ENCODE measurements at regions not wholly inside any gene's neighbourhood (a gene's known extent, or its start where the extent isn't known, plus 50 kb on each side); places are given as distances from the start of the nearest gene placed in this dataset.
"Not testable (repeated sequence)": the region's sequence is repeated elsewhere in the genome, so short reads cannot be mapped to it uniquely, and the experiment has no call there.

GRCh38 chr7:149951579-149951978, 77.8 kb downstream of the ATP6V0E2 start:
- H3K4me3 ChIP-seq (ENCODE audit: extremely low read depth in 1 of 4, insufficient read depth in 2 of 4, low read depth in 3 of 4, low read length in 4 of 4); H4K91ac ChIP-seq (replicated peaks; ENCODE audit: insufficient read length, low read length); H3K9me3 ChIP-seq (ENCODE audit: insufficient read depth in 2 of 2, low read depth in 1 of 2, low read length in 1 of 2); H2BK5ac ChIP-seq (ENCODE audit: low read depth, low read length); H3K36me3 ChIP-seq (ENCODE audit: control insufficient read depth in 2 of 4, insufficient read depth in 4 of 4, low read length in 3 of 4); H3K18ac ChIP-seq (ENCODE audit: extremely low read depth, low read length); H3K4me1 ChIP-seq (replicated peaks in 1 of 4; ENCODE audit: control insufficient read depth in 3 of 4, insufficient read depth in 4 of 4, low read length in 3 of 4); H2BK120ac ChIP-seq (replicated peaks; ENCODE audit: low read depth, low read length); H3K9ac ChIP-seq (replicated peaks in 1 of 4; ENCODE audit: extremely low read depth in 1 of 4, low read depth in 3 of 4, low read length in 3 of 4); H4K5ac ChIP-seq (ENCODE audit: insufficient read length, low read depth, low read length); H3K23ac ChIP-seq (ENCODE audit: insufficient read length); H2BK12ac ChIP-seq (ENCODE audit: low read depth, low read length); H3K4ac ChIP-seq (replicated peaks; ENCODE audit: insufficient read length, low read depth, low read length); H3K4me2 ChIP-seq (ENCODE audit: insufficient read depth in 1 of 2, low read depth in 2 of 2, low read length in 2 of 2); H3K79me1 ChIP-seq (ENCODE audit: low read depth, low read length); H2AK5ac ChIP-seq (ENCODE audit: low read depth, low read length); H3K79me2 ChIP-seq (ENCODE audit: control insufficient read depth in 1 of 2, insufficient read depth in 2 of 2, low read length in 2 of 2); H3K14ac ChIP-seq (ENCODE audit: insufficient read length); H3K27me3 ChIP-seq (replicated peaks in 1 of 4; ENCODE audit: control insufficient read depth in 3 of 4, extremely low read depth in 1 of 4, insufficient read depth in 3 of 4, low read length in 3 of 4); H2BK20ac ChIP-seq (ENCODE audit: low read length); DNase-seq (ENCODE audit: low read depth in 1 of 2, low spot score in 2 of 2); H3K56ac ChIP-seq (replicated peaks; ENCODE audit: insufficient read length, low read depth, low read length); CTCF ChIA-PET (ENCODE audit: partially characterized antibody); POLR2A ChIA-PET (ENCODE audit: partially characterized antibody); H4K20me1 ChIP-seq (replicated peaks in 1 of 2; ENCODE audit: control insufficient read depth in 1 of 2, insufficient read depth in 2 of 2, low read length in 2 of 2); H2BK15ac ChIP-seq (ENCODE audit: low read length); H2AFZ ChIP-seq (ENCODE audit: low read length); H3K23me2 ChIP-seq (ENCODE audit: low read depth, low read length); H3K27ac ChIP-seq (ENCODE audit: low read depth, low read length); H4K8ac ChIP-seq (ENCODE audit: extremely low read depth, insufficient read depth, low read length): not testable (repeated sequence)
- FAIRE-seq, result peak; percentile 42
- WGBS, 2 experiments (ENCODE audit: extremely low coverage in 1 of 2, insufficient coverage in 1 of 2, insufficient read length in 1 of 2, insufficient replicate concordance in 2 of 2, low coverage in 1 of 2, low lambda C conversion rate in 2 of 2, missing lambda C conversion rate in 1 of 2), result 90% methylated on average over 2 of the region's 2 CpGs; no CpG with 5 or more reads in 1 of the 2 experiments

GRCh38 chr7:149958880-149959279, 85.1 kb downstream of the ATP6V0E2 start:
- H3K4me2 ChIP-seq (ENCODE audit: insufficient read depth in 1 of 2, low read depth in 2 of 2, low read length in 2 of 2); H3K79me2 ChIP-seq (ENCODE audit: control insufficient read depth in 1 of 2, insufficient read depth in 2 of 2, low read length in 2 of 2); H2BK5ac ChIP-seq (ENCODE audit: low read depth, low read length); H2AK5ac ChIP-seq (ENCODE audit: low read depth, low read length); H3K23me2 ChIP-seq (ENCODE audit: low read depth, low read length); H4K91ac ChIP-seq (replicated peaks; ENCODE audit: insufficient read length, low read length); H3K4me1 ChIP-seq (replicated peaks in 1 of 4; ENCODE audit: control insufficient read depth in 3 of 4, insufficient read depth in 4 of 4, low read length in 3 of 4); H3K9ac ChIP-seq (replicated peaks in 1 of 4; ENCODE audit: extremely low read depth in 1 of 4, low read depth in 3 of 4, low read length in 3 of 4); H3K4me3 ChIP-seq (ENCODE audit: extremely low read depth in 1 of 4, insufficient read depth in 2 of 4, low read depth in 3 of 4, low read length in 4 of 4); H3K56ac ChIP-seq (replicated peaks; ENCODE audit: insufficient read length, low read depth, low read length); H3K14ac ChIP-seq (ENCODE audit: insufficient read length); H3K36me3 ChIP-seq (ENCODE audit: control insufficient read depth in 2 of 4, insufficient read depth in 4 of 4, low read length in 3 of 4); H3K4ac ChIP-seq (replicated peaks; ENCODE audit: insufficient read length, low read depth, low read length); H2BK12ac ChIP-seq (ENCODE audit: low read depth, low read length); H3K23ac ChIP-seq (ENCODE audit: insufficient read length); FAIRE-seq; DNase-seq (ENCODE audit: low read depth in 1 of 2, low spot score in 2 of 2); POLR2A ChIA-PET (ENCODE audit: partially characterized antibody); H3K27ac ChIP-seq (ENCODE audit: low read depth, low read length); H3K18ac ChIP-seq (ENCODE audit: extremely low read depth, low read length); CTCF ChIA-PET (ENCODE audit: partially characterized antibody); H4K20me1 ChIP-seq (replicated peaks in 1 of 2; ENCODE audit: control insufficient read depth in 1 of 2, insufficient read depth in 2 of 2, low read length in 2 of 2); H2BK20ac ChIP-seq (ENCODE audit: low read length); H2BK15ac ChIP-seq (ENCODE audit: low read length); H3K79me1 ChIP-seq (ENCODE audit: low read depth, low read length); H3K9me3 ChIP-seq (ENCODE audit: insufficient read depth in 2 of 2, low read depth in 1 of 2, low read length in 1 of 2); H2BK120ac ChIP-seq (replicated peaks; ENCODE audit: low read depth, low read length); H2AFZ ChIP-seq (ENCODE audit: low read length); H4K8ac ChIP-seq (ENCODE audit: extremely low read depth, insufficient read depth, low read length); H3K27me3 ChIP-seq (replicated peaks in 1 of 4; ENCODE audit: control insufficient read depth in 3 of 4, extremely low read depth in 1 of 4, insufficient read depth in 3 of 4, low read length in 3 of 4); H4K5ac ChIP-seq (ENCODE audit: insufficient read length, low read depth, low read length): not testable (repeated sequence)
- 87% methylated on average over 1 of the region's 2 CpGs; no CpG with 5 or more reads in 1 of the 2 experiments for WGBS, 2 experiments (ENCODE audit: extremely low coverage in 1 of 2, insufficient coverage in 1 of 2, insufficient read length in 1 of 2, insufficient replicate concordance in 2 of 2, low coverage in 1 of 2, low lambda C conversion rate in 2 of 2, missing lambda C conversion rate in 1 of 2)
